ENCODE measurements at regions not wholly inside any gene's neighbourhood (a gene's known extent, or its start where the extent isn't known, plus 50 kb on each side); places are given as distances from the start of the nearest gene placed in this dataset.

DNA sequence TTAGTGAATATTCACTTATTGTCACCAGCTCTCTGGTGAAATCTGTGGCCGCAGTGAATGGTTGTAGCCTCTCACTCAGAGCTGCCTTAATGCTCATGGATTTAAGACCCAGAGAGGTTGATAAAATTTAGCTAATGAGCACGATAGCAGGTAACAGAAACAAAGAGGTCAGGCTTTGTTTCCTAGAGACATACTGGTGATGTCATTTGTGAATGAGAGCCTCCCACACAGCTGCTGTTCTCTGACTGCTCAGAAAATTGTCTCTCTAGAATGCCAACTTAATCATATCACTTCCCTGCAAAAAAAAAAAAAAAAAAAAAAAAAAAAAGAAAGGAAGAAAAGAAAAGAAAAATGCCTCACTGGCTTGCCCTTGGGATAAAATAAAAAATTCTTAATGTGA lies 411.7 kb upstream of the MYT1L start:
- no peak overlapping the region for H2AFZ ChIP-seq
- DNase-seq (ENCODE audit: low spot score), result no peak
- H3K27ac ChIP-seq, result no peak overlapping the region
- H3K36me3 ChIP-seq (replicated peaks; ENCODE audit: insufficient read depth, low read depth), result no peaks in the 10 kb centered on the region
- no peak overlapping the region for H3K4me2 ChIP-seq
- H3K4me3 ChIP-seq, result no peak overlapping the region
- no peaks in the 10 kb centered on the region for H3K4me1 ChIP-seq (ENCODE audit: insufficient read depth)
- no peaks in the 10 kb centered on the region for H3K9me2 ChIP-seq (replicated peaks; ENCODE audit: insufficient read depth)
- WGBS (ENCODE audit: low lambda C conversion rate, missing lambda C conversion rate), result 55% methylated on average over 2 of the region's 2 CpGs
- no peaks in the 10 kb centered on the region for H3K79me2 ChIP-seq
- no peaks in the 10 kb centered on the region for H3K27me3 ChIP-seq
- TF ChIP-seq, protein P1, sequence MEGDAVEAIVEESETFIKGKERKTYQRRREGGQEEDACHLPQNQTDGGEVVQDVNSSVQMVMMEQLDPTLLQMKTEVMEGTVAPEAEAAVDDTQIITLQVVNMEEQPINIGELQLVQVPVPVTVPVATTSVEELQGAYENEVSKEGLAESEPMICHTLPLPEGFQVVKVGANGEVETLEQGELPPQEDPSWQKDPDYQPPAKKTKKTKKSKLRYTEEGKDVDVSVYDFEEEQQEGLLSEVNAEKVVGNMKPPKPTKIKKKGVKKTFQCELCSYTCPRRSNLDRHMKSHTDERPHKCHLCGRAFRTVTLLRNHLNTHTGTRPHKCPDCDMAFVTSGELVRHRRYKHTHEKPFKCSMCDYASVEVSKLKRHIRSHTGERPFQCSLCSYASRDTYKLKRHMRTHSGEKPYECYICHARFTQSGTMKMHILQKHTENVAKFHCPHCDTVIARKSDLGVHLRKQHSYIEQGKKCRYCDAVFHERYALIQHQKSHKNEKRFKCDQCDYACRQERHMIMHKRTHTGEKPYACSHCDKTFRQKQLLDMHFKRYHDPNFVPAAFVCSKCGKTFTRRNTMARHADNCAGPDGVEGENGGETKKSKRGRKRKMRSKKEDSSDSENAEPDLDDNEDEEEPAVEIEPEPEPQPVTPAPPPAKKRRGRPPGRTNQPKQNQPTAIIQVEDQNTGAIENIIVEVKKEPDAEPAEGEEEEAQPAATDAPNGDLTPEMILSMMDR (IDR thresholded peaks at IDR 0.05; ENCODE audit: poor library complexity), result no peak
- TF ChIP-seq EZH2 (IDR thresholded peaks at IDR 0.05; ENCODE audit: borderline replicate concordance) (no peak), EZH2phosphoT487 (IDR thresholded peaks at IDR 0.05; ENCODE audit: low read depth, severe bottlenecking, unreplicated experiment) (no peak)
- no peaks in the 10 kb centered on the region for H3K9me3 ChIP-seq (ENCODE audit: low read depth)
- H4K20me1 ChIP-seq (ENCODE audit: insufficient read depth, poor library complexity, severe bottlenecking), result no peaks in the 10 kb centered on the region

DNA sequence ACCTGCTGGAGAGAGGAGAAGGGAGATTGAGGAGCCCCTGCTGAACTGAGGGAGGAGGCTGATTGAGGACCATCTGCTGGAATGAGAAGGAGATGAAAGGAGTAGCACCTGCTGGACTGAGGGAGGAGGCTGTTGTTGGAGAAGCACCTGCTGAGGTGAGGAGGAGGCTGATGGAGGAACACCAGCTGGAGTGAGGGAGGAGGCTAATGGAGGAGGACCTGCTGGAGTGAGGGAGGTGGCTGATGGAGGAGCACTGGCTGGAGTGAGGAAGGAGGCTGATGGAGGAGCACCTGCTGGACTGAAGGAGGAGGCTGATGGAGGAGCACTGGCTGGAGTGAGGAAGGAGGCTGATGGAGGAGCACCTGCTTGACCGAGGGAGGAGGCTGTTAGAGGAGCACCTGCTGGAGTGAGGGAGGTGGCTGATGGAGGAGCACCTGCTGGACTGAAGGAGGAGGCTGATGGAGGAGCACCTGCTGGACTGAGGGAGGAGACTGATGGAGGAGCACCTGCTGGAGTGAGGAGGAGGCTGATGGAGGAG lies 409.2 kb upstream of the MYT1L start:
- DNase-seq (ENCODE audit: low spot score), result no peak
- Histone ChIP-seq H4K20me1 (ENCODE audit: insufficient read depth, poor library complexity, severe bottlenecking) (no peaks in the 10 kb centered on the region), H3K9me2 (replicated peaks; ENCODE audit: insufficient read depth) (no peaks in the 10 kb centered on the region), H2AFZ (no peak overlapping the region), H3K27me3 (no peaks in the 10 kb centered on the region), H3K4me3 (no peak overlapping the region), H3K27ac (no peak overlapping the region), H3K4me1 (ENCODE audit: insufficient read depth) (no peaks in the 10 kb centered on the region), H3K9me3 (ENCODE audit: low read depth) (no peaks in the 10 kb centered on the region), H3K79me2 (no peaks in the 10 kb centered on the region), H3K36me3 (replicated peaks; ENCODE audit: insufficient read depth, low read depth) (no peaks in the 10 kb centered on the region), H3K4me2 (no peak overlapping the region)
- TF ChIP-seq EZH2 (IDR thresholded peaks at IDR 0.05; ENCODE audit: borderline replicate concordance) (no peak), EZH2phosphoT487 (IDR thresholded peaks at IDR 0.05; ENCODE audit: low read depth, severe bottlenecking, unreplicated experiment) (no peak)
- TF ChIP-seq, protein P1 (IDR thresholded peaks at IDR 0.05; ENCODE audit: poor library complexity), result no peak
- WGBS (ENCODE audit: low lambda C conversion rate, missing lambda C conversion rate), result no CpG with 5 or more reads among the region's 1 CpG

GRCh38 chr2:2739231-2739795 lies 408.2 kb upstream of the MYT1L start:
- no peaks in the 10 kb centered on the region for H3K27me3 ChIP-seq
- no peak overlapping the region for H3K4me3 ChIP-seq
- no peak overlapping the region for H3K4me2 ChIP-seq
- H3K36me3 ChIP-seq (replicated peaks; ENCODE audit: insufficient read depth, low read depth), result no peaks in the 10 kb centered on the region
- H4K20me1 ChIP-seq (ENCODE audit: insufficient read depth, poor library complexity, severe bottlenecking), result no peaks in the 10 kb centered on the region
- H3K9me2 ChIP-seq (replicated peaks; ENCODE audit: insufficient read depth), result no peaks in the 10 kb centered on the region
- WGBS (ENCODE audit: low lambda C conversion rate, missing lambda C conversion rate), result 96% methylated on average over 9 of the region's 9 CpGs
- no peaks in the 10 kb centered on the region for H3K79me2 ChIP-seq
- H3K4me1 ChIP-seq (ENCODE audit: insufficient read depth), result no peaks in the 10 kb centered on the region
- H3K9me3 ChIP-seq (ENCODE audit: low read depth), result no peaks in the 10 kb centered on the region
- no peak overlapping the region for H2AFZ ChIP-seq
- no peak for DNase-seq (ENCODE audit: low spot score)
- H3K27ac ChIP-seq, result no peak overlapping the region
- TF ChIP-seq, protein P1 (IDR thresholded peaks at IDR 0.05; ENCODE audit: poor library complexity), result no peak
- TF ChIP-seq EZH2 (IDR thresholded peaks at IDR 0.05; ENCODE audit: borderline replicate concordance) (no peak), EZH2phosphoT487 (IDR thresholded peaks at IDR 0.05; ENCODE audit: low read depth, severe bottlenecking, unreplicated experiment) (no peak)
